Activated T-cell treated with anti-CD3 and anti-CD28 coated beads for 48 hours (primary cell): ENCODE measurements at regions not wholly inside any gene's neighbourhood (a gene's known extent, or its start where the extent isn't known, plus 50 kb on each side); places are given as distances from the start of the nearest gene placed in this dataset.

Experiments used
- DNase-seq: peaks from one replicate; pipeline ENCODE4 v3.0.0-alpha.2; 2020; ENCODE audit warnings: low read depth

DNA sequence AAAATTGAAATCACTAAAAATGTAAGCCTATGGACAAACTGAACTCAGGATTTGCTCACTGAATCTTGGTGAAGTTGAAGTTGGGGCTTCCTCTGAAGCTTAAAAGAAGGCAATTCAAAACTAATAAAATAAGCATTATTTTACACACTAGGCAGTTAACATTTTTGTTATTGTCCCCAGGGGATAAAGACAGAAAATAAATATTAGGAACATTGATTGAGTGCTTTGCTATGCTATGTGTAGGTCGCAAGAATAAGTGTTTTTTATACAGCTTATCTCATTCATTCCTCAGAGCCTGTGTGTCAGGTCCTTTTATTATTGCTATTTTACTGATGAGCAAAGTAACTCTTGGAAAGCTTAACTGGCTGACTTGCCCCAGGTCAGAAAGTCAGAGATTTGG is 82.2 kb downstream of the ZNF608 start:
- no peak for DNase-seq

- DNase-seq: no peak
These were observed 83.3 kb downstream of the ZNF608 start for GRCh38 chr5:124663101-124663506.

DNA sequence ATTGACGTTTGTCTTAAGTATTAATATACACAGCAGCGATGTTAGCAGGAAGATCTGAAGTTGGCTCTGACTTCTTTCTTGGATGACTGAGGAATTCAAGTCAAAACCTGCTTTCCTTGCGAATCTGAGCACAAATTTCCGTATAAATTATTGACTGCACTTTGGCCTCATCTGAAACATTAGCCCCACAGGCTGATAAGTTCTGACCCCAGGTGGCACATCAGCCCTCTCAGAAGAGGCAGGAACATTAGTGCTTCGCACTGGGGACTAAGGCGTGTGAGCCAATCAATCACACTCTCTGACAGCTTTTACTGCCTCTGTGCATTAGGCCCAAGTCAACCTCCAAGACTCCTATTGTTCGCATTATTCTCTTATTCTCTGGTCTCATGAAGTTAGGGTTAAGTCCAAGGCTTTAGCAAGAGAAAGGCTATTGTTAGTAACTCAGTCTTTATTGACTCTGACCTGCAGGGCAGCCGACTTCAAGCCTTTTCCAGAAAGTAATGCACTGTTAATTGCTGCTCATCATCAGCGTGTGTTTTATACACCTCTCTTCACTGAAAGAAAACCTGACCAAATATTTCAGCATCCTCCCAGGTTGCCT is 84.2 kb downstream of the ZNF608 start:
- DNase-seq: no peak

- no peak for DNase-seq
These were observed 84.9 kb downstream of the ZNF608 start for GRCh38 chr5:124661317-124662141.

- DNase-seq: no peak
These were observed 86.0 kb downstream of the ZNF608 start for GRCh38 chr5:124660229-124661093.

DNA sequence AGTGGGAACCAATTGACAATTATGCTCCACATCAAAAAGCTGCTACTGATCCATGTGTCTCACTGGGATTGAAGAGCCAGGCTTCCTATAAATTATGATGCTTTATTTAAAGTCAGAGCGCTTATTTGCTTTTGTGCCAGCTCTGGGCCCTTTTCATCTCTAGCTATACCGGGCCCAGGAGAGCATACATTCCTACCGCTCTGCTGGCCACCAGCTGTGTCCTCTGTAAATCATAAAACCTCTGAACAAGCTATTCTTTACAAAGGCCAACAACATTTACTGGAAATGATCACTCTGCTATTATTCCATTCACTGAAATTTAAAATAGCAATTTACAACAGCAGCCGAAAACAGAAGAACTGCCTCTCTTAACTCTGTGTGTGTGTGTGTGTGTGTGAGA is 86.6 kb downstream of the ZNF608 start:
- no peak for DNase-seq

DNA sequence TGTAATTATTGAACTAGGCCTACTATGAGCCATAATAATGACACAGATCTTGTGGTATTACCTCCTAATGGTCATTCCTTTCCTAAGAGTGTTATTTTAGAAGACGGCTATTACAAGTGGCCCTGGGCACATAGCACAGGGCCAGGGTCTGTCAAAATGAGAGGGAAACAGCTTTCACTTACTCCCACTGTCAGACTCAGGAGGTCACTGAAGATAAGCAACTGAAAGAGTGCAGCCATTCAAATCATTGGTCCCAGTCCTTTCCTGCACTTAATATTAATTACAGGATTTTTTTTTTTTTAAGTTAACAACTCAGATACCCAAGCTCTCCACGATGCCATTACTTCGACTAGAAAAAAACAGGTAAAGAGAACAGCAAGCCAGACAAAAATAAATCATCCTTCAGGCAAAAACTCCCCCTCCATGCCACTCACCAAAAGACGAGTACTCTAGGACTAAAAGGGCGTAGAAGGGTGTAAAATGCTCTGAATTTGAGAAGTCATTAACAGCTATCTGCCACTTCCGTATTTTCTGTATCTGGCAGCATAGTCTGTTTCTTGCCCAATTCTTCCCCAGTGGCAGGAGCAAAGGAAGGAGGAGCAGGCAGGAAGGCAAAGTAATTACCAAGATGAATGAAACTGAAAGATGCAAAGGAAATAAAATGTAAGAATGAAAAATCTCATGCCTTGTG is 87.4 kb downstream of the ZNF608 start:
- no peak for DNase-seq

DNA sequence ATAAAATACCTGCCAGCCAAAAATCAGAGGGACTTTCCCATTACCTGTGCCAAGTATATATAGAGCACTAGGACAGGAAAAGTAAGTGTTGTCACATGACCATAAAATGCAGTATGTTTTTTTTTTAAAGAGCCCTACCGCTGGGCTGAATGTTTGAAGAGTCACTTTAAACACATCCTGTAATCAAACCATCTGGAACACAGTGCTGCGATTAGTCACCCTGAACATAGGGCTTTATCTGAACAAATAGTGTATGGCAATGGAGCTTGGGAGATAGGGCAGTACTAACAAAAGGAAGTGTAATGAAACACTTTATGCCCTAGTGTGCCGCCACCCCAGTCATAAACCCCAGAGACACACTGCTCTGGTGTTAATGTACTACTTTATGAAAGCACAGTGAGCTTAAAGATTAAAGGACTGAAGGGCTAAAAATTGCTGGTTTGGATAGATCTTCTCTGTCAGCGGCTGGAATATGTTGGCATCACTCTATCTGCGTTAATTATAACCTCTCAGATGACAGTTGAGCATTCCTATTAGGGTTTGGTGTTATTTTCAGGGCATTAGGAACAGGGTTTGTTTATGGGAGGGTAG is 90.4 kb downstream of the ZNF608 start:
- DNase-seq: no peak

GRCh38 chr5:124655251-124655917 is 91.1 kb downstream of the ZNF608 start:
- DNase-seq: no peak

- DNase-seq: no peak
These were observed 92.0 kb downstream of the ZNF608 start for GRCh38 chr5:124654418-124654817.

GRCh38 chr5:124653666-124654065 is 92.8 kb downstream of the ZNF608 start:
- no peak for DNase-seq

GRCh38 chr5:124652892-124653441 is 93.5 kb downstream of the ZNF608 start:
- no peak for DNase-seq

GRCh38 chr5:124652514-124652819 is 94.0 kb downstream of the ZNF608 start:
- DNase-seq: no peak

DNA sequence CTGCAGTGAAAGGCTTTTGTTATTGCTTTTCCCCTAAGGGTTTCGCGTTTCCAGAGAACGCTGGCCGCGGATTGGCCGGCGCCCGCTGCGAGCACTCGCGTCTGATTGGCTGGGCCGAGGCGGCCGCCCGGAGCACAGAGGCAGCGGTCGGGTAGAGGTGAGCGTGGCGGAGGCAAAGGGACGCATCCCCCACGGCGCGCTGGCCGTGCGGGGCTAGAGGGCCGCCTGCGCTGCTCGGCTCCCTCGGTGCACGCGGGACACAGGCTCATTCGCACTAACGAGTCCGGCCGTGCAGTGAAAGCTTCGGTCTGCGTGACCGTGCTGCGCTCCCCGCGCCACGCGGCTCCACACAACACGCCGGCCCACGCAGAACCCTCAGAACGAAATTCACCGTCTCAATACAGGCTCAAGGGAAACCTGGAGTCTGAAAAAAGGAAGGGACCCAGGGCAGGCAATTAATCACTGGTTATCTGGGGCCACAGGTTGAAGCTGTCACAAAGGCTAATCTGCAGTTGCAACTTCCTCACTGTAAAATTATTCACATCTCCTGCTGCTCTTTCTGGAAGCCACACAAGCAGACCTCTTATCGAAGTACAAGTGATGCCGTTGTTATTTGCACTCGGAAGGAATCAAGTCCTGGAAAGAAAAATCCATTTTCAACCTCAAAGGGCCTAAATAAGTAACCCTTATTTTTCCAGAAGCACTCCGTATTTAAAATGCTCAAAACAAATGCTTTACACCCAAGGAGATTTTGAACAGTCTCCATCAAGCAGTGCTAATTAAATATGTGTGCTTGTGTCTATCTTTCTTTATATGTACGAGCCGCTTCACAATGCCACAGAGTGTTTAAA is 94.6 kb downstream of the ZNF608 start:
- DNase-seq: peak; percentile 29

GRCh38 chr5:124650951-124651662 is 95.3 kb downstream of the ZNF608 start:
- DNase-seq: no peak

- DNase-seq: no peak
These were observed 96.3 kb downstream of the ZNF608 start for GRCh38 chr5:124650147-124650561.

DNA sequence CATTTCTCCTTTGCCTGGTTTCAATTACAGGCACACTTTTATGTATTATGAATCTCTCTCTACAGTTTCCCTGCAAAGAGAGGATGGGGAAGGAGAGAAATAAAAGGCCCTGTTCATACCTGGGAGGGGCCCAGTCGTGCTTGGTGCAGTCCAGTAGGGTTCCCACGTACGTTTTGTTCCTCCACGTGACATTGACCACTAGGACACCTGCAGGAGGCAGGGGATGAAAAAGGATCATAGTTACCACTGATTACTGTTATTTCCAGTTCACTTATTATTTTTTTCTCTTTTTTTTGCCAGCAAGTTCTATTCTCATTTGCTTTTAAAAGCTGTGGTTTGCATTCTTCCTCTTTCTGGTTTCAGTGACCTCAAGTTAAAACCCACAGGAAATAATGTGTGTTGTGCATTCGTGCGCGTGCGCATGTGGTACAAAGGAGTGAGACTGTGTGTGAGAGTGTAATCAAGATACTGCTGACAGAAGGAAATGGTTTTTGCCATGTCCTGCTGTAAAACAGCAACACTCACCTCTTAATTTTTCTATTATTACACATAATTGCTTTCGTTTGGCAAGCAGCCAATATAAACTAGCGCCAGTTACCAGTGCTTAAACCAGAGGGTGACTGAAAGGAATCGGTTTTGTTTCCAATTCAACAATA is 96.8 kb downstream of the ZNF608 start:
- DNase-seq: peak; percentile 32

DNA sequence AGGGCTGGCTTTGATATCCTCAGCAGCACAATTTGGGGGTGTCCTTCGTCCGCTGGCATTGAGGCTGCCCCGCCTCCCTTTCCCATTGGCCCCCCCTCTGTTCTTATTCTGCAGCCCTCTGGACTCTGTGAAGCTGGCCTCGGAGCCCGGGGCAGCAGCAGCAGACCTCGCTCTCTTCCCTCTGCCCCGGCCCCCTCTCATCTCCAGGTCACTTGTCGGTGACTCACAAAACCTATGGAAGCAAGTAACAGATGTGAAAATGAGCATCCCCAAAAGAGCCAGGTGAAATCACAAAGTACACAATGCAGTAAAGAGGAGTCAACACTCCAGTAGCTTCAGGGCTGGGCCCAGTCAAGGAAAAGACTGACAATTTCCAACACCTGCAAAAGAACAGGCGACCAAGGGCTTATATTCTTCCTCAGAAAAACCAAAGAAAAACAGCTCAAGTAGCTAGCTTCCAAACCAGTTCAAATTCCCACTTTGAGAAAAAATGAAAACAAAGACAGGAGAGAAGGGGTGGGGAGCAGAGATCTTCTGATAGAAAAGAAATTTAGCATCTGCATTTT is 97.5 kb downstream of the ZNF608 start:
- no peak for DNase-seq

DNA sequence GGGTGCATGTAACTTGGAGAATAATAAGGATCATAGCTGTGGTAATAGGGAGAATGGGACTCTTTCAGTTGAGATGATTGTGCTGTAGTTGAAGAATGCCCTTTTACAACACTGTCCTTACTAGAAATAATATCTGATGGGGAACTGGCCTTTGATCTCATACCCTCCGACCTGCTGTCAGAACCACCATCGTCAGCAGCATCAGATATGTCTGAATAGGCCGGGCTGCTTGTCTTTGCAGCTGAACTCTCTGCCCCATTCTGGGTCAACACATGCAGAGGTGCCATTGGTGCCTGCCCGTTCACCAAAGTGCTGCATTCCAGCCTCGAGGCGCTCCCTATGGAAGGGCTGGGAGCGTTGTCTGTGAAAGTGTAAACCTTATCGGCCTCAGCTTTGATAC is 99.1 kb downstream of the ZNF608 start:
- no peak for DNase-seq
